Ectodermal cell (in vitro differentiated cells): ENCODE measurements at regions not wholly inside any gene's neighbourhood (a gene's known extent, or its start where the extent isn't known, plus 50 kb on each side); places are given as distances from the start of the nearest gene placed in this dataset.

Experiments used
- H3K27ac ChIP-seq: 2 replicates; pipeline ENCODE4 v1.7.0; 2013; ENCODE audit warnings: mild to moderate bottlenecking, low read depth, low read length; ENCODE audit not compliant: insufficient read depth, poor library complexity, severe bottlenecking
- H3K27me3 ChIP-seq: 2 replicates; pipeline ENCODE4 v1.7.0; 2013; ENCODE audit warnings: mild to moderate bottlenecking, low read length; ENCODE audit not compliant: insufficient read depth, control insufficient read depth, poor library complexity, severe bottlenecking
- H3K36me3 ChIP-seq: one replicate; pipeline ENCODE4 v1.7.0; 2013; ENCODE audit warnings: low read length; ENCODE audit not compliant: control insufficient read depth, insufficient read depth
- H3K4me1 ChIP-seq: one replicate; pipeline ENCODE4 v1.7.0; 2013; ENCODE audit warnings: low read length; ENCODE audit not compliant: control insufficient read depth, insufficient read depth
- H3K4me3 ChIP-seq: 2 replicates; pipeline ENCODE4 v1.7.0; 2013; ENCODE audit warnings: low read depth, low read length, control low read depth; ENCODE audit not compliant: insufficient read depth
- H3K9me3 ChIP-seq: 2 replicates; pipeline ENCODE4 v1.7.0; 2013; ENCODE audit warnings: mild to moderate bottlenecking, low read length, moderate library complexity; ENCODE audit not compliant: control insufficient read depth
- WGBS, 2 experiments: methylation state at CpG; one replicate each; pipeline ENCODE4 v1.1.7; 2013; ENCODE audit warnings: missing lambda C conversion rate in 2 of 2; 5-methylcytosine and 5-hydroxymethylcytosine counted together

DNA sequence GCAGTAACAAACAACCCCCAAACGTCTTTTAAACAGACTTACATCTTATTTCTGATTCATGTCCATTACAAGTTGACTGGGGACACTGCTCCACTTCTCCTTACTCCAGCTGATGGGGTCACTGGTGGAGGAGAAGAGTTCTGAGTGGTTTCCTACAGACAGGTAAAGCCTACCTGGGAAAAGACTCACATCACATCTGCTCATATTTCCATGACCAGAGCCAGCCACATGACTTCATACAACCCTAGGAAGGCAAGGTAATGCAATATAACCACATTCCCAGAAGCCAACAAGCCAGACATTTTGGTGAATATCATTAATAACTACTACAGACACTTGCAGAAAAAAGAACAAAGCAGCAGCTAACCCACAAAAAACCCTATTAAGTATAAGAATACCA, 90.5 kb upstream of the IRX6 start:
- H3K4me3 ChIP-seq, result no peak overlapping the region
- no peaks in the 10 kb centered on the region for H3K27me3 ChIP-seq
- WGBS, 2 experiments, result 71% methylated on average over 1 of the region's 1 CpG
- H3K4me1 ChIP-seq, result no peaks in the 10 kb centered on the region
- no peaks in the 10 kb centered on the region for H3K36me3 ChIP-seq
- no peak overlapping the region for H3K27ac ChIP-seq
- no peaks in the 10 kb centered on the region for H3K9me3 ChIP-seq

DNA sequence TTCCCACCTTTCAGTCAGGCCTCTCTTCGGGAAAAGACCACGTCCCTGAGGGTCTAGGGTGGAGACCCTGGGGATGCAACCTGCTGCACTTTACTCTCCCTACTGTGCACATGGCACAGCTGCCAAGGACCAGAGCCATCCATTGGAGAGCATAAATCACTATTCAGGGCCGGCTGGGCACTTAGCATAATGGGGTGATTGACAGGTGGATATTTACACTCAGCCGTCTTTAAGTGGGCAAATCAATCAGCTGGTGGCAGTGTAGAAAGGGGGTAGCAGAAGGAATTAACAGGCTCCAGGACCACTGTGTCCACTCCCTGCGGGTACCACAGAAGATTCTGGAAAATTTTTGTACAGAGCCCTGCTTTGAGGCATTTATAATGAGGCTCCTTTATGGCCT, 87.3 kb upstream of the IRX6 start:
- WGBS, 2 experiments, result 77 to 86% methylated on average over 5 of the region's 5 CpGs
- Histone ChIP-seq H3K27me3 (no peaks in the 10 kb centered on the region), H3K9me3 (no peaks in the 10 kb centered on the region), H3K4me1 (no peaks in the 10 kb centered on the region), H3K36me3 (no peaks in the 10 kb centered on the region), H3K27ac (no peak overlapping the region), H3K4me3 (no peak overlapping the region)

DNA sequence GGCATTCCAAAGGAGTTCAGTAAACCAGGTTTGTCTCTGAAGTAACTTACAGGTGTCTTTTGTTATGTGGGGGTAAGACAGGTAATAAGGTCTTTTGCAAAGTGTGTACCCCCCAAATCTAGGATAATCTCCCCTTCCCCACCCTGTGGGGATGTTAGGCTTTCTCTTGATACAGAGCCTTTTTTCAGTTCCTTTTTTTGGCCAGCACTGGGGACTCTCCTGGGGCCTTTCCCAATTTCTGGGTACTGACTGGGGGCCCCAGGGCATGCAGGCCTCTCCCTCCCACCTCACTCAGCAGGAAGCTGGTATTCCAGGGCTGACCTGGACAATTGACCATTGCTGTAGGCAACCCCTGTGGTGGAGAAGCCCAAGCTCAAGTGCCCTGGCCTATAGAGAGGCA, 84.3 kb upstream of the IRX6 start:
- Histone ChIP-seq H3K4me3 (no peak overlapping the region), H3K9me3 (no peaks in the 10 kb centered on the region), H3K27me3 (no peaks in the 10 kb centered on the region), H3K27ac (no peak overlapping the region), H3K4me1 (no peaks in the 10 kb centered on the region), H3K36me3 (no peaks in the 10 kb centered on the region)

DNA sequence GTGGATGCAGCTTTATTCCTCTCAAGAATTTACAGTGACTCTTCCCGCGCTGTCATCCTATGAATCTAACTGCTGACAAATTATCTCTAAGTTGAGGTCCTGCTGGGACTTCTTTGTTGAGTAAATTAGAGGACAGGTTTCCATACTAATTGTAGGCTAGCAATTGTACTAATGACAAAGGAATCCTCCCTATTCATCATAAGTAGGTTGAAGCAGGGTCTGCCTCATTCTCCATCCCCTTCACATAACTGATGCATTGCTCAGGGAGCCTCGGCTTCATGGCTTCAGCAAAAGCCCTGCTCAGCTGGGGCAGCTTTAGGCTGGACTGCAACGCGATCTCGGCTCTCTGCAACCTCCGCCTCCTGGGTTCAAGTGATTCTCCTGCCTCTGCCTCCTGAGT, 83.1 kb upstream of the IRX6 start:
- no peak overlapping the region for H3K27ac ChIP-seq
- H3K27me3 ChIP-seq, result no peaks in the 10 kb centered on the region
- H3K9me3 ChIP-seq, result no peaks in the 10 kb centered on the region
- H3K4me1 ChIP-seq, result no peaks in the 10 kb centered on the region
- no peak overlapping the region for H3K4me3 ChIP-seq
- 28 to 42% methylated on average over 5 to 7 of the region's 7 CpGs for whole genome bisulfite sequencing, 2 experiments
- no peaks in the 10 kb centered on the region for H3K36me3 ChIP-seq

DNA sequence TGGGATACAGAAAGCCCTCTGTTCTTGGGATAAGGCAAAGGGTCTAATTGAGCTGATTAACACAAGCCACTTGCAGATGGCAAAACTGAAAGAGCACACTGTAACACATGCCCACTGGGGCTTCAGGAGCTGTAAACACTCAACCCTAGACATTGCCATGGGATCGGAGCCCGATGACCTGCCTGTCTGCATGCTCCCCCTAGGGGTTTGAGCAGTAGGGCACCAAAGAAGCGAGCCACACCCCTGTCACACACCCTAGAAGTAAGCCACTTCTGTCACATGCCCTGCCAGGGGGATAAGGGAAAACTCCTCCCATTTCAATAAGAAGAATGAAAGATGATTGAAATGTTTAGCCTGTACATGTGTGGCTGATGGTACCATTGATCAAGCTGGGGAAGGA, 81.3 kb upstream of the IRX6 start:
- H3K4me3 ChIP-seq, result no peak overlapping the region
- no peaks in the 10 kb centered on the region for H3K27me3 ChIP-seq
- H3K36me3 ChIP-seq, result no peaks in the 10 kb centered on the region
- no peak overlapping the region for H3K27ac ChIP-seq
- 85 to 87% methylated on average over 3 of the region's 3 CpGs for WGBS, 2 experiments
- H3K4me1 ChIP-seq, result no peaks in the 10 kb centered on the region
- H3K9me3 ChIP-seq, result no peaks in the 10 kb centered on the region

DNA sequence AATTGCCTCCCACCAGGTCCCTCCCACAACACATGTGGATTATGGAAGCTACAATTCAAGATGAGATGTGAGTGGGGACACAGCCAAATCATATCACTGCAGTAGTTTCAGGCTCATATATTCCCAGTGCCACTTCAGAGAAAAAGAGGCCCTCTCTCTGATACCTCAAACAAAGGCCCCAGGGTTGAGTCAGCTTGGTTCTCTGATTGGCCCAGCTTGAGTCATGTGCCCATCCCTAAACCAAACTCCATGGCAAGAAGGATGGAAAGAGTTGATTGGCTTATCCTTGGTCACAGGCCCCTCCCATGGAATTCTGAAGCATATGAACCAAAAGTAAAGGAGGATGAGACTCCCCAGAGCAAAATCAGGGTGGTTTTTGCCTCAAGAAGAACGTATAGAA, 75.9 kb upstream of the IRX6 start:
- Histone ChIP-seq H3K4me1 (no peaks in the 10 kb centered on the region), H3K4me3 (no peak overlapping the region), H3K27ac (no peak overlapping the region), H3K27me3 (no peaks in the 10 kb centered on the region), H3K9me3 (no peaks in the 10 kb centered on the region), H3K36me3 (no peaks in the 10 kb centered on the region)
- WGBS, 2 experiments, result 95 to 97% methylated on average over 1 of the region's 1 CpG

DNA sequence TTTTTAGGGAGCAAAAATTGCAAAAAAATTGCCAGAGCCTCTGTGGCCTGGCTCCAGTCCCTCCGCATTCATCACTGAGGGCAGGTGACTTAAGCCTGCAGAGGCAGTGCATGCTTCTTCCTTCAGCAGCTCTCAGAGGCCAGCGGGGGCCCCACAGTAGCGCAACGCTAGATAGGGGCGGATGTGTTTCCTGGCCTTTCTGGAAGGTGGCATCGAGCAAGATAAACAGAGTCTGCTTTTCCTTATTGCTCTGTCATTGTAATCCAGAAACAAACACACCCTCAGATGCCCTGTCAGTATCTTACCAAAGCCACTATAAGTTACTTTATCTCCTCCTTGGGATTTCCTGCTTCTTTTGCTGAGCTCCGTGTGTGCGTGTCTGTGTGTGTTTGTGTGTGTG, 75.5 kb upstream of the IRX6 start:
- 85 to 89% methylated on average over 8 of the region's 8 CpGs for WGBS, 2 experiments
- H3K27ac ChIP-seq, result no peak overlapping the region
- no peaks in the 10 kb centered on the region for H3K27me3 ChIP-seq
- H3K9me3 ChIP-seq, result no peaks in the 10 kb centered on the region
- H3K4me3 ChIP-seq, result no peak overlapping the region
- H3K36me3 ChIP-seq, result no peaks in the 10 kb centered on the region
- no peaks in the 10 kb centered on the region for H3K4me1 ChIP-seq

DNA sequence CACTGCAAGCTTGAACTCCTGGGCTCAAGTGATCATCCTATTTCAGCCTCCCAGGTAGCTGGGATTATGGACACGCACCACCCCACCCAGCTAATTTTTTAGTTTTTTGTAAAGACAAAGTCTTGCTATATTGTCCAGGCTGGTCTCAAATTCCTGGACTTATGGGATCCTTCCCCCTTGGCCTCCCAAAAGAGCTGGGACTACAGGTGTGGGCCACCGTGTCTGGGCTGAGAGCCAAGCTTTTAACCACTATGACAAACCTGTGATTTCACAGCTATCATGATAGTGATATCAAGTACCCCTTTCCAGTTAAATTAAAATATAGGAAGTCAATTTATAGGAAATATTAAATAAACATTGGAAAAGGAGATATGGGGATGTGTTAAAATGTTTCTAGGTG, 74.6 kb upstream of the IRX6 start:
- no peak overlapping the region for H3K27ac ChIP-seq
- H3K4me3 ChIP-seq, result no peak overlapping the region
- WGBS, 2 experiments, result 92% methylated on average over 2 of the region's 2 CpGs
- H3K4me1 ChIP-seq, result no peaks in the 10 kb centered on the region
- H3K27me3 ChIP-seq, result no peaks in the 10 kb centered on the region
- H3K36me3 ChIP-seq, result no peaks in the 10 kb centered on the region
- no peaks in the 10 kb centered on the region for H3K9me3 ChIP-seq

DNA sequence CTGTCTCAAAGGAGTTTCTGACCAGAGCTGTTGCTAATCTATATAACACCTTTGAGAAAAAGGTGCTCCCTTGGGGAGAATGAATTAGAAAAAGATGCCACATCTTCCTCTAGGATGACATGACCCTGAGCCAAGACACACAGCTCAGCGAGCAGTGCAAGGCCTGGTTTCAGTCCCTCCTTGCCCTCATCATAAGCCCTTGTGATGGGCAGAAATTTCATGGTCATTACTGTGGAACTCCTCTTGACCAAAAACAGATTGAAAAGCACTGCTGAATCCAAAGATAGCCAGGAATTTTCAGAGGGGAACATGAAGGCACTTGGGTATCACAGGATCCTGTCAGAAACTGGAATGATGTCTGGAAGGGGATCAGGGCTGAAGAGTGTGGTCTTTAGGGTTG, 74.1 kb upstream of the IRX6 start:
- Histone ChIP-seq H3K4me1 (no peaks in the 10 kb centered on the region), H3K9me3 (no peaks in the 10 kb centered on the region), H3K36me3 (no peaks in the 10 kb centered on the region), H3K4me3 (no peak overlapping the region), H3K27ac (no peak overlapping the region), H3K27me3 (no peaks in the 10 kb centered on the region)
- WGBS, 2 experiments, result 82 to 87% methylated on average over 1 of the region's 1 CpG

DNA sequence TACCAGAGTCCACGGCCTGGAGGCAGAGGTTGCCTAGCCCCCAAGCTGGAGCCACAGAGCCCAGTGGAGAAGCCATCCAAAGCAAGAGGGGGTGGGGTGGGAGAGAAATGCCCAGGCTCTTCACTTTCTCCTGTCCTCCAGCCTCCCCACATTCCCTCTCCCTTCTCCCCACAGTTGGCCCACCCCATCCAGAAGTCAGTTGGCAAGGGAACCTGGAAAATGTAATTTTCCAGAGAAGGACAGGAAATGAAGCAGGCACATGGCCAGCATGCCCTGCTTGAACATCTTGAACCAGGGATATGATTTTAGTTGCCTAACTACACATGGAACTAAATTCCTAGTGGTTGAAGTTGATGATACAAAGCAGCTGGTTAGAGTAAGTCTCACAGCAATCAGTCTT, 73.3 kb upstream of the IRX6 start:
- Histone ChIP-seq H3K4me3 (no peak overlapping the region), H3K9me3 (no peaks in the 10 kb centered on the region), H3K27ac (no peak overlapping the region), H3K36me3 (no peaks in the 10 kb centered on the region), H3K27me3 (no peaks in the 10 kb centered on the region), H3K4me1 (no peaks in the 10 kb centered on the region)
- 85 to 89% methylated on average over 1 of the region's 1 CpG for WGBS, 2 experiments

DNA sequence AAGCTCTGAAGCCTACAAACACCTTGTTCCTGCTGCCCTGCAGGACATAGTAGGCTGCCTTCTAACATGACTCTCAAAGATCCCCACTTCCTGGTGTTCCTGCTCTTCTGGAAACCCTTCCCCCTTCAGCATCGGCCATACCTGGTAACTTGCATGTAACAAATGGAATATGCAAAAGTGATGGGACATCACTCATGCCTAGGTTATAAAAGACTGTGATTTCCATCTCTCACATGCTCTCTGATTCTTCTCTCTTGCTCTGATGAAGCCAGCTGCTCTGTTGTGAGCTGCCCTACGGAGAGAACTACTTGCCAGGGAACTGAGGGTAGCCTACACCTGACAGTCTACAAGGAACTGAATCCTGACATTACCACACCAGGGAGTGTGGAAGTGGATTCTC, 72.9 kb upstream of the IRX6 start:
- Histone ChIP-seq H3K36me3 (no peaks in the 10 kb centered on the region), H3K27me3 (no peaks in the 10 kb centered on the region), H3K27ac (no peak overlapping the region), H3K4me1 (no peaks in the 10 kb centered on the region), H3K9me3 (no peaks in the 10 kb centered on the region), H3K4me3 (no peak overlapping the region)
- 87 to 90% methylated on average over 2 of the region's 2 CpGs for WGBS, 2 experiments
